OCI-LY1 (cell line): ENCODE measurements at regions not wholly inside any gene's neighbourhood (a gene's known extent, or its start where the extent isn't known, plus 50 kb on each side); places are given as distances from the start of the nearest gene placed in this dataset.

Experiments
- H2AFZ ChIP-seq: fragments of 200-600 bp; sonication (generic), shearing (Covaris generic); 2 replicates; pipeline ENCODE4 v1.6.0; 2014; ENCODE audit warnings: antibody characterized with exemption, mild to moderate bottlenecking, low read length
- H3F3A ChIP-seq: fragments of 200-600 bp; sonication (generic), shearing (Covaris generic); 2 replicates; pipeline ENCODE4 v1.6.0; 2014; ENCODE audit warnings: mild to moderate bottlenecking, antibody characterized with exemption, low read length, moderate library complexity; ENCODE audit not compliant: insufficient read depth
- H3K27ac ChIP-seq: fragments of 200-600 bp; sonication (generic); 2 replicates; pipeline ENCODE4 v1.5.1; 2014; ENCODE audit warnings: low read length, mixed run types, mild to moderate bottlenecking, low read depth; ENCODE audit not compliant: poor library complexity, severe bottlenecking
- H3K27me3 ChIP-seq: fragments of 200-600 bp; sonication (generic); 2 replicates; pipeline ENCODE4 v1.6.0; 2014; ENCODE audit warnings: antibody characterized with exemption, mild to moderate bottlenecking, low read length, moderate library complexity; ENCODE audit not compliant: insufficient read depth
- H3K36me3 ChIP-seq: fragments of 200-600 bp; sonication (generic); 2 replicates; pipeline ENCODE4 v1.6.1; 2014; ENCODE audit warnings: mild to moderate bottlenecking, antibody characterized with exemption, low read length, moderate library complexity, mixed read lengths; ENCODE audit not compliant: insufficient read depth
- H3K4me1 ChIP-seq: fragments of 200-600 bp; sonication (generic); 2 replicates; pipeline ENCODE4 v1.5.1; 2014; ENCODE audit warnings: mild to moderate bottlenecking, low read length, moderate library complexity; ENCODE audit not compliant: insufficient read depth, severe bottlenecking
- H3K4me2 ChIP-seq: fragments of 200-600 bp; sonication (generic), shearing (Covaris generic); 2 replicates; pipeline ENCODE4 v1.6.1; 2014; ENCODE audit warnings: low read length
- H3K4me3 ChIP-seq: fragments of 200-600 bp; sonication (generic); 2 replicates; pipeline ENCODE4 v1.5.1; 2014; ENCODE audit warnings: low read length, low read depth, mild to moderate bottlenecking, mixed read lengths; ENCODE audit not compliant: poor library complexity, severe bottlenecking
- H3K79me2 ChIP-seq: fragments of 200-600 bp; shearing (Covaris generic); 2 replicates; pipeline ENCODE4 v1.6.1; 2016; ENCODE audit warnings: mixed run types, low read length, mixed read lengths; ENCODE audit not compliant: insufficient read depth
- H3K9ac ChIP-seq: fragments of 200-600 bp; sonication (generic), shearing (Covaris generic); 2 replicates; pipeline ENCODE4 v1.6.1; 2014; ENCODE audit warnings: mild to moderate bottlenecking, low read length, mixed read lengths
- H3K9me2 ChIP-seq: fragments of 200-600 bp; sonication (generic), shearing (Covaris generic); 2 replicates; pipeline ENCODE4 v1.6.1; 2014; ENCODE audit warnings: low read depth, mild to moderate bottlenecking, low read length, mixed read lengths
- H3K9me3 ChIP-seq: fragments of 200-600 bp; shearing (Covaris generic); 2 replicates; pipeline ENCODE4 v1.6.1; 2014; ENCODE audit warnings: low read length, mixed read lengths
- H4K20me1 ChIP-seq: fragments of 200-600 bp; sonication (generic), shearing (Covaris generic); 2 replicates; pipeline ENCODE4 v1.6.0; 2016; ENCODE audit warnings: mild to moderate bottlenecking, low read length; ENCODE audit not compliant: insufficient read depth
- CTCF ChIP-seq: fragments of 200-600 bp; sonication (generic), shearing (Covaris generic); IDR thresholded peaks from 2 replicates; pipeline ENCODE4 v1.5.1; 2017; ENCODE audit warnings: mild to moderate bottlenecking, antibody characterized with exemption, low read length, moderate library complexity, mixed read lengths
- EZH2 ChIP-seq: fragments of 200-600 bp; sonication (generic), shearing (Covaris generic); IDR thresholded peaks from 2 replicates; pipeline ENCODE4 v1.8.0; 2017; ENCODE audit warnings: borderline replicate concordance, mixed run types, mild to moderate bottlenecking, antibody characterized with exemption, low read length, moderate library complexity, mixed read lengths

DNA sequence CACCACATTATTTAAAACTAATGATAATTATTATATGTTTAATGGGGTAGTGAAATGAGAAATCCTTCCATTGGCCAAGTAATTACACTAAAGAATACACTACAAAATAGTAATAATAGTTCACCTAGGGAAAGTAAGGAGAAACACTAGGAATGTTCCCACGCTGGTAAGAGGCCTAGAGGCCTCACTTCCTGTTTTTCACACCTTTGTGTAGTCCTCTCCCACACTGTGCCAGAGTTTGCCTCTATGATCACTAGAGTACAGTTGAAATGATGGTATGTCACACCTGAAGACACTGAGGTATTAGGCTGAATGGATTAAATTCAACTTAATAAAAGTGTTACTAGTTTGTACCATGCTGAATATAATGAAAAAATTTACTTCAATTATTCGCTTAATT is 1348.0 kb upstream of the ATXN8OS start:
- H3F3A ChIP-seq, result no peaks in the 10 kb centered on the region
- no peak overlapping the region for H2AFZ ChIP-seq
- no peaks in the 10 kb centered on the region for H3K36me3 ChIP-seq
- H3K27ac ChIP-seq, result no peak overlapping the region
- H3K4me1 ChIP-seq, result no peaks in the 10 kb centered on the region
- no peaks in the 10 kb centered on the region for H3K9me2 ChIP-seq
- no peaks in the 10 kb centered on the region for H3K79me2 ChIP-seq
- no peaks in the 10 kb centered on the region for H3K9me3 ChIP-seq
- H3K4me3 ChIP-seq, result no peak overlapping the region
- no peaks in the 10 kb centered on the region for H4K20me1 ChIP-seq
- no peak overlapping the region for H3K4me2 ChIP-seq
- no peak overlapping the region for H3K9ac ChIP-seq
- TF ChIP-seq CTCF (no peak), EZH2 (no peak)
- H3K27me3 ChIP-seq, result no peaks in the 10 kb centered on the region

DNA sequence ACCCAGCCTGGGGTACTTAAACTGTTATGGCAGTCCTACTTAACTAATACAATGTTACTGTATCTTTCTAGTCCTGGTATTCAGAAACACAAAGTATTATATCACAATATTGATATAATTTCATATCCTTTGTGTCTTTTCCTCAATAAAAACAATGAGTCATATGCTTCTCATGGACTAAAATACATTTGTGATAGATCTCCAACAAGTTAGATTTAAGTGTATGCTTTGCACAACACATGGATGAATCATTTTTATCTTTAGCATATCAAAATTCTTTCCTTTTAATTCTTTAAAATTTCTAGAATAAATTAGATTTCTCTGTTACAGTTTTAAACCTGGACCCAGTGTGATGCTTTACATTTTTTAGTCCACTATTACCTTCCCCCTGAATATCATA is 1357.8 kb upstream of the ATXN8OS start:
- H3K4me3 ChIP-seq, result no peak overlapping the region
- no peaks in the 10 kb centered on the region for H3K27me3 ChIP-seq
- no peaks in the 10 kb centered on the region for H3K79me2 ChIP-seq
- H3K9ac ChIP-seq, result no peak overlapping the region
- TF ChIP-seq CTCF (no peak), EZH2 (no peak)
- no peaks in the 10 kb centered on the region for H3K9me3 ChIP-seq
- no peak overlapping the region for H3K4me2 ChIP-seq
- H3K27ac ChIP-seq, result no peak overlapping the region
- no peaks in the 10 kb centered on the region for H3K4me1 ChIP-seq
- no peaks in the 10 kb centered on the region for H3F3A ChIP-seq
- no peaks in the 10 kb centered on the region for H3K36me3 ChIP-seq
- no peaks in the 10 kb centered on the region for H3K9me2 ChIP-seq
- no peak overlapping the region for H2AFZ ChIP-seq
- H4K20me1 ChIP-seq, result no peaks in the 10 kb centered on the region

GRCh38 chr13:68748038-68748437 is 1359.6 kb upstream of the ATXN8OS start:
- Histone ChIP-seq H3K79me2 (no peaks in the 10 kb centered on the region), H3K9me2 (no peaks in the 10 kb centered on the region)

More at GRCh38 chr13:68748038-68748437, 1359.6 kb upstream of the ATXN8OS start:
- Histone ChIP-seq H4K20me1 (no peaks in the 10 kb centered on the region), H3K27ac (no peak overlapping the region), H3K4me2 (no peak overlapping the region), H2AFZ (no peak overlapping the region), H3K4me3 (no peak overlapping the region), H3K4me1 (no peaks in the 10 kb centered on the region), H3K27me3 (no peaks in the 10 kb centered on the region), H3K36me3 (no peaks in the 10 kb centered on the region), H3K9ac (no peak overlapping the region), H3F3A (no peaks in the 10 kb centered on the region), H3K9me3 (no peaks in the 10 kb centered on the region)
- TF ChIP-seq CTCF (no peak), EZH2 (no peak)
